Inflammatory macrophage treated with lipopolysaccharide for 4 hours (primary cell): ENCODE measurements at regions not wholly inside any gene's neighbourhood (a gene's known extent, or its start where the extent isn't known, plus 50 kb on each side); places are given as distances from the start of the nearest gene placed in this dataset.
"Not testable (repeated sequence)": the region's sequence is repeated elsewhere in the genome, so short reads cannot be mapped to it uniquely, and the experiment has no call there.

ENCODE experiments used
- DNase-seq: peaks from one replicate; pipeline ENCODE4 v3.0.0-alpha.2; 2020

DNA sequence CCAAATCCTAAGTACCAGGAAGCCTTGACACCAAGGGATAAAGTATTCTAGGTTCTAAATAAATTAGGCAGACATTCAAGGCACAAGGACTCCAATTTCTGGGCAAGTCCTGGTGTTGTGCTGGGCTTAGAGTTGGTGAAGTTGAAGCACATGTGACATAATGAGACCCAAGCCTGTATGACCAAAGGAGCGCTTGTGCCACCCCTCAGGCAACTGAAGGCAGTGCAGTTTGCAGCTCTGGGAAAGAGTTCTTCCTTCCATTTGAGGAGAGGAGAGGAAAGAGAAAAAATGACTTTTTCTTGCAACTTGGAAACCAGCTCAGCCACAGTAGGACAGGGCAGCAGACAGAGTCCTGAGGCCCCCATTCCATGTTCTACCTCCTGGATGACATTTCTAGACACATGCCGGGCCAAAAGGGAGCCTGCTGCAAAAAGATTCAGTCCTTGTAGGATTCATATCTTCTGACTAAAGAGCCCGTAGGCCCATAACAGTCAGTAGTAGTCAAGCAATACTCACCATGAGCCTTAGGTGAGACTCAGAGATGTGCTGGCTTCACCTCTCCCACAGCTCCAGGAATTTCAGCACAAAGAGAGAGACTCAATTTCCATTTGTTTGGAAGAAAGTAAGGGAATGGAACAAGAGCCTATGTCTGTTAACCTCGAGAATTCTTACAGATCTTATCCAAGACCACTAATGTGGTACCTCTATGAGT is 588.8 kb upstream of the BCHE start:
- no peak for DNase-seq

- DNase-seq = no peak
These were observed 587.8 kb upstream of the BCHE start for GRCh38 chr3:166425021-166425420.

DNA sequence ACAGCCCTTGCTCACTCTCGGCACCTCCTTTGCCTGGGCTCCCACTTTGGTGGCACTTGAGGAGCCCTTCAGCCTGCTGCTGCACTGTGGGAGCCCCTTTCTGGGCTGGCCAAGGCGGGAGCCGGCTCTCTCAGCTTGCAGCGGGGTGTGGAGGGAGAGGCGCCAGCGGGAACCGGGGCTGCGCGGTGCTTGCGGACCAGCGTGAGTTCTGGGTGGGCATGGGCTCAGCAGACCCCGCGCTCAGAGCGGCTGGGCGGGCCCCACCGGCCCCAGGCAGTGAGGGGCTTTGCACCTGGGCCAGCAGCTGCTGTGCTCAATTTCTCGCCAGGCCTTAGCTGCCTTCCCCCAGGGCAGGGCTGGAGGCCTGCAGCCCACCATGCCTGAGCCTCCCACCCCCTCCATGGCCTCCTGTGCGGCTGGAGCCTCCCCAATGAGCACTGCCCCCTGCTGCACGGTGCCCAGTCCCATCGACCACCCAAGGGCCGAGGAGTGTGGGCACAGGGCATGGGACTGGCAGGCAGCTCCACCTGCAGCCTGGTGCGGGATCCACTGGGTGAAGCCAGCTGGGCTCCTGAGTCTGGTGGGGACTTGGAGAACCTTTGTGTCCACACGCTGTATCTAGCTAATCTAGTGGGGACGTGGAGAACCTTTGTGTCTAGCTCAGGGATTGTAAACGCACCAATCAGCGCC is 586.7 kb upstream of the BCHE start:
- DNase-seq = not testable (repeated sequence)

DNA sequence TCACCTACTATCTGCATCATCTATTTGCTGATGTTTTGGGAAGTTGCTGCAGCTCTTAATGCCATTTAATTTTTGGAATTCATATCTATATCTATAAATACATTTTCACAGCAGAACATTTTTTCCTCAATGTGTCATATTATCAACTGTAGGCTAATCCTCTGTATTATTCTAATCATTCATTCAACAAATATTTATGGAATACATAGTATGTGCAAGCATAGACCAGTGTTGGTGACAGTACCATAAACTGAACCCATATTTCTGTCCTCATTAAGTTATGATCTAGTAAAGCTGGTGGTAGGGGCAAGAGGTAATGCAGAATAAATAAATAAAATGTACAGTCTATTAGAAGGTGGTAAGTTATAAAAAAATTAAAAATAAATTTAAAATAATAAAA is 585.3 kb upstream of the BCHE start:
- DNase-seq = no peak

DNA sequence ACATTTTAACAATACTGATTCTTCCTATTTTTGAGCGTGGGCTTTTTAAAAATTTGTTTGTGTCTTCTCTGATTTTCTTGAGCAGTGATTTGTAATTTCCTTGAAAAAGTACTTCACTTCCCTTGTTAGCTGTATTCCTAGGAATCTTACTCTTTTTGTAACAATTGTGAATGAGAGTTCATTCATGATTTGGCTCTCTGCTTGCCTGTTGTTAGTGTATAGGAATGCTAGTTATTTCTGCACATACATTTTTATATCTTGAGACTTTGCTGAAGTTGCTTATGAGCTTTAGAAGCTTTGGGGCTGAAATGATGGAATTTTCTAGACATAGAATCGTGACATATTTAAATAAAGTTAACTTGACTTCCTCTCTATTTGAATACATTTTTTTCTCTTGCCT is 582.8 kb upstream of the BCHE start:
- DNase-seq = no peak

- no peak for DNase-seq
These were observed 568.7 kb upstream of the BCHE start for GRCh38 chr3:166405896-166406295.

DNA sequence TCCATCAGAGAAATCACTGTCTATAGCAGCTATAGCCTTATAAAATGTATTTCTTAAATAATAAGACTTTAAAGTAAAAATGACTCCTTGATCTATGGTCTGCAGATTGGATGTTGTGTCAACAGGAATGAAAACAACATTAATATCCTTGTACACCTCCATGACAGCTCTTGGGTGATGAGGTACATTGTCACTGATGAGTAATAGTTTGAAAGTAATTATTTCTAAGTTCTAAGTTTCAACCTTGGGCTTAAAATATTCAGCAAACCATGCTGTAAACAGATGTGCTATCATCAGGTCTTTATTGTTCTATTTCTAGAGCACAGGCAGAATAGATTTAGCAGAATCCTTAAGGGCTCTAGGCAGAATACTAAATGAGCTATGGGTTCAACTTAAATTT is 568.2 kb upstream of the BCHE start:
- no peak for DNase-seq

DNA sequence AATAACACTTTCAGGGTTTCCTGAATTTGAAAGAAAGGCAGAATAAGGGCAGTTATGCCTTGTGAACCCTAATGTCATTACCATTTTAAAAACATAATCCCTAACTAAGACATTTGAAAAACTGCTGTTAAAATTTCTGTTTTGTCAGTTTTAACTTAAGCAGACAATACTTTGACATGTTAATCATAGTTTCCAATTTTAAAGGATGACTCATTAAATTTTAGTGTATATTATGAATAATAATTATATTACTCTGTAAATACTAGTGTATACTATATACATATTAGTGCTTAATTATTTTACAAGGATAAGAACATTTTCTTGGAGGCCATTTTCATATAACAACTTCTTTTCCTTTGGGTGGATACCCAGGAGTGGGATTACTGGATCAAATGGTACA is 553.1 kb upstream of the BCHE start:
- no peak for DNase-seq

- DNase-seq = no peak
These were observed 551.1 kb upstream of the BCHE start for GRCh38 chr3:166388321-166388720.

- no peak for DNase-seq
These were observed 535.4 kb upstream of the BCHE start for GRCh38 chr3:166372571-166373106.

DNA sequence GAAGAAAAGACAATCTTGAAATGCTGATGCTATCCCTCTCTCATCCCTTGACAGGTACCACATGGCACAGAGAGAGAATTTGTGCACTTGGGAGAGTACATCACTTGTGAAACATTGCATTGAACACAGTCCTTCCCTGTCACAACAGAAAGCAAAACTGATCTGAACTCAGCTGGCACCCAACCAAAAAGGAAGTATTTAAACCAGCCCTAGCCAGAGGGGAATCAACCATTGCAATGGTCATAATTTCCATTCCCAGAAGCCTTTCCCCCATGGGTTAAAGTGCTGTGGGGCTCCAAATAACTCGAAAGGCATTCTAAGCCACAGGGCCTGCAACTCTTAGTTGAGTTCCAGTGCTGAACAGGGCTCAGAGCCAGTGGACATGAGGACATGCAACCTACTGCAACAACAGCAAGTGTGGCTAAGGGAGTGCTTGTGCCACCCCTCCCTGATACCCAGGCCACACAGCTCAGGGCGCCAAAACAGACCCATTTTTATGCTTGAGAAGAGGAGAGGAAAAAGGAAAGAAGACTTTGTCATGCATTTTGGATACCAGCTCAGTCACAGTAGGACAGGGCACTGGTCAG is 530.8 kb upstream of the BCHE start:
- no peak for DNase-seq

DNA sequence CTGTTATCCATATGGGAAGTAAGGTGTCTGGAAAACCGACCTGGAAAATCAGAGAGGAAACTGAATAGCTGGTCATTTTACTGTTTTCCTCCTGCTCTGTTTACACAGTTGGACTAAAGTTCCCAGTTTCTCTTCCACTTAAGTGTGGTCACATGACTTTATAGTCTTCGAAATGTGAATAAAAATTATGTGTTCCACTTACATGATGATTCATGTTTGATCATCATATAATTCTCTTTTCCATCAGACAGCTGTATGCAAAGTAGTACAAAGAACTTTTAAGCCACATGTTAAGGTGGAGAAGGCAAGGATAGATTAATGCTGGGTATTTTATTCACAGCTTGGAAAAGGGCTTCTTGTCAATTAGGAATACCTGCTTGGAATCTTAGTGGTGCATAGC is 525.5 kb upstream of the BCHE start:
- no peak for DNase-seq

DNA sequence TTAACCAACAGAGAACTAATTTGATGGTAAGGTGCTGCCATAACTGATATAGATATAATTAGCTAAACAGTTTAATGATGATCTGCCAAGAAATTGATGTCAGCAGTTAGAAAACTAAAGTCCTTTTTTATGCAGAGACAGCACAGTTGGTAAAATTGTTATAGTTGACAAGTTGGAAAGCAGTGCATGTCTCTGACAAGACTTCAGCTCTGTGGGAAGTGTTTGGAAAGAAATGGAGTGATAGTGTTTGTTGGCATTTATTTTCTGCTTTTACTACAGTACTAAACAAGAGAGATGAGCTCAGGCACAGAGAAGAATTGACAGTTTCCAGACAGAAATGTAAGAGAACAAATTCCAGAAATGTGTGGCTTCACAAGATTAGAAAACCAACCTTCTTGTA is 523.5 kb upstream of the BCHE start:
- DNase-seq = no peak

- DNase-seq = no peak
These were observed 514.2 kb upstream of the BCHE start for GRCh38 chr3:166351461-166351860.

DNA sequence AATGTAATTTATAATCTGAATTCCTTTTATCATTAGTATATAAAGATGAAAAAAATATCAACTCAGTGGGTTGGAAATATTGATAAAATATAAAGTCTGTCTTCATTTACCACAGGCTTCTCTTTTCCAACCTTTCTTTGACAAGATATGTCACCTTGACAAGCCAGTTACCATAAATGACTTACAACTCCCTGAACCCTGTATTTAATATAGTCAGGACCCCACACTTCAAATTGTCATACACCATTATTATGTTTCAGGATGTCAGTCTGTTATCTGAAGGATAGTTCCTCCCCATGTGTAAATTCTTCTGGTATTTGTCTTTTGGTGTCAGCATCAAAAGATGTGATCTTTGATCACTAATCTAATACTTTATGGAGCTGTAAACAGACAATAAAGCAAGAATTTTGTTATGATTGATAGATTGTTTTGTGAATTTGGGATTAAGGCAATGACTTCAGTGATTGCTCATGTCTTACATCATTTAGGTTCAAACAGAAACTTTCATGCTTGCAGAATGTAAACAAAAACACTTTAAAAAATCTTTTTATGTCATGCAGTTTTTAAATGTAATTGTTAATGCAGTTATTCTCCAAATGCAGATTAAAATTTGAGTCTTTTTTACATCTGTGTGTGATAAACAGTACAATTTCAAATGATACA is 503.5 kb upstream of the BCHE start:
- DNase-seq = no peak

DNA sequence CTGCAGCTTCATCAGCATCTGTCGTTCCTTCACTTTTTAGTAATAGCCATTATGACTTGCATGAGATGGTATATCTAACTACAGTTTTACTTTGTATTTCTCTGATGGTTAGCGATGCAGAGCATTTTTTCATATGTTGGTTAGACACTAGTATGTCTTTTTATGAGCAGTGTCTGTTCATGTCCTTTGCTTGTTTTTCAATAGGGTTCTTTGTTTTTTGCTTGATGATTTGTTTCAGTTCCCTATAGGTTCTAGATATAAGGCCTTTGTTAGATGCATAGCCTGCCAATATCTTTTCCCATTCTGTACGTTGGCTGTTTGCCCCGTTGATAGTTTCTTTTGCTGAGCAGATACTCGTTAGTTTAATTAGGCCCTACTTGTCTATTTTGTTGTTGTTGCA is 487.2 kb upstream of the BCHE start:
- DNase-seq = no peak

GRCh38 chr3:166322391-166322790 is 485.2 kb upstream of the BCHE start:
- DNase-seq = no peak

- no peak for DNase-seq
These were observed 470.6 kb upstream of the BCHE start for GRCh38 chr3:166307756-166308350.

DNA sequence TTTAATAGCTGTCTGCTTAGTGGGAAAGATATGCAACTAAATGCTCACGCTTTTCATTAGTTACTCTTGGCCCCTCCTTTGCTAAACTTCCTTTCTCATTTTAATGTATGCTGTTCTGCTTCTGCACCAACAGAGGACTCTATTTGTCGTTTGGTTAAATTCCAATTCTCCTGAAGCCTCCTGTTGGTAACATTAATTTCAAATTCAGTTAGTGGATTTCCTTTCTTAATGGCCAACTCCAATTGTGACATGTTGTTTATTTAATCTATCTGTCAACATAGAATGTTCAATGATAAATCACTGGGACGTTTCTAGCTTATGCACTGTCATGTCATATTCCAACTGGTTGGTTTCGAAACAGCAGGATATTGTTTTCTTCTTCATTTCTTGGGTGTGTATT is 467.4 kb upstream of the BCHE start:
- DNase-seq = no peak

- no peak for DNase-seq
These were observed 466.5 kb upstream of the BCHE start for GRCh38 chr3:166303681-166304080.

DNA sequence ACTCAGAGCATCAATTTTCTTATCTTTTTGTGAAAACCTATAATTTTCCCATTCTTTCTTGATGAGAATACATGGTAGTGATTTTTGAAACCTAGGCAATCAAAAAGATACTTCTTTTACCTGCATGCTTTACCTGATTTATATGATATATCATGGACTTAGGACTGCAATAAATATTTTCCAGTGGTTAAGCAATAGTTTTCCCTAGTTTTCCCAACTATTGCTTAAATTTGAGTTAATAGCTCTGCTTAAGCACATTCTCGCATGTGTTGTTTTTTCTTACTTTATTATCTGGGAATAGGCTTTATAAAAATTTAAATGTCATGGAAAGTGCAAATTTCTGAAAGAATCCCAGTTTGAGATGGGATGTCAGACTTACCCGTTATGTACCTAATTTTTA is 465.1 kb upstream of the BCHE start:
- no peak for DNase-seq

DNA sequence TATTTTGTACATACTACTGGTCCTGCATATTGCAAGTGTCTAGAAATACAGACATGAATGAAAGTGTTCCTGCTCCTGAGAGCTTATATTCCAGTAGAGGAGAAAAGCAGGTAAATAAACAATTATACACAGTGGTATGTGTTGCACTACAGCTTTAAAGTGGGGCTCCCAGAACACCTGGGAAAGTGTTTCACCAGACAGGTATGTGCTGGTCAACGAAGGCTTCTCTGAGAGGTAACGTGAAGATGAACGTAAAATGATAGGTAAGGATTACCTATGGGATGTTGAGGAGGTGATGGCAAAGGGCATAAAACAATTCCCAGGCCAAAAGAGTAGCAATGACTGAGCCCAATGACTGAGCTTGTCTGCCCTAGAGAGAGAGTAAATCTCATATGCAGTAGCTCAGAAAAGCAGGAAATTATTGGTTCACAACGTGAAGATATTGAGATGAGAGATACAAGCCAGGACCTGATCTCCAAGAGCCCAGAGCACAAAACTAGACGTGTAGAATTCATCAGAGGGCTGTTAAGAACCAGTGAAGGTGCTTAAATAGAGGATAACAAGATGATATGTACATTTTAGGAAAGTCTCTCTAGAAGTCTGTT is 459.1 kb upstream of the BCHE start:
- DNase-seq = no peak
